ENCODE measurements at regions not wholly inside any gene's neighbourhood (a gene's known extent, or its start where the extent isn't known, plus 50 kb on each side); places are given as distances from the start of the nearest gene placed in this dataset.

- TF ChIP-seq POLR2A (IDR thresholded peaks at IDR 0.05) (no peak), CTCF (IDR thresholded peaks at IDR 0.05) (no peak)
- H3K4me3 ChIP-seq, result no peak overlapping the region
- no peaks in the 10 kb centered on the region for H3K9me3 ChIP-seq
- no peaks in the 10 kb centered on the region for H3K4me1 ChIP-seq
- no peaks in the 10 kb centered on the region for H3K27me3 ChIP-seq
- H3K36me3 ChIP-seq, result no peaks in the 10 kb centered on the region
- H3K27ac ChIP-seq, result no peak overlapping the region
- no peak for DNase-seq
These were observed 135.5 kb downstream of the CEMIP2 start for GRCh38 chr9:71632776-71633175.

GRCh38 chr9:71630377-71630995, 137.8 kb downstream of the CEMIP2 start:
- TF ChIP-seq POLR2A (IDR thresholded peaks at IDR 0.05), result no peak
- no peak for TF ChIP-seq CTCF (IDR thresholded peaks at IDR 0.05)
- no peak overlapping the region for H3K4me3 ChIP-seq
- H3K36me3 ChIP-seq, result no peaks in the 10 kb centered on the region
- H3K27me3 ChIP-seq, result no peaks in the 10 kb centered on the region
- H3K27ac ChIP-seq, result peak overlapping the region in 1 of 4 donors; percentile 5
- H3K9me3 ChIP-seq, result no peaks in the 10 kb centered on the region
- no peak for DNase-seq
- no peaks in the 10 kb centered on the region for H3K4me1 ChIP-seq

GRCh38 chr9:71629578-71630215, 138.6 kb downstream of the CEMIP2 start:
- Histone ChIP-seq H3K36me3 (no peaks in the 10 kb centered on the region), H3K9me3 (no peaks in the 10 kb centered on the region), H3K27me3 (no peaks in the 10 kb centered on the region), H3K4me3 (no peak overlapping the region), H3K27ac (no peak overlapping the region), H3K4me1 (no peaks in the 10 kb centered on the region)
- DNase-seq, result no peak
- TF ChIP-seq CTCF (IDR thresholded peaks at IDR 0.05) (no peak), POLR2A (IDR thresholded peaks at IDR 0.05) (no peak)

- Histone ChIP-seq H3K9me3 (no peaks in the 10 kb centered on the region), H3K27ac (no peak overlapping the region), H3K36me3 (no peaks in the 10 kb centered on the region), H3K27me3 (no peaks in the 10 kb centered on the region), H3K4me1 (no peaks in the 10 kb centered on the region), H3K4me3 (no peak overlapping the region)
- no peak for DNase-seq
- TF ChIP-seq POLR2A (IDR thresholded peaks at IDR 0.05), result no peak
- peak in 3 of 6 experiments; percentile 12 to 40 (median 26) for TF ChIP-seq CTCF (IDR thresholded peaks at IDR 0.05)
These were observed 140.1 kb downstream of the CEMIP2 start for GRCh38 chr9:71628247-71628646.

- H3K4me1 ChIP-seq, result no peaks in the 10 kb centered on the region
- no peak for DNase-seq
- no peak overlapping the region for H3K4me3 ChIP-seq
- no peak overlapping the region for H3K27ac ChIP-seq
- no peak for TF ChIP-seq CTCF (IDR thresholded peaks at IDR 0.05)
- TF ChIP-seq POLR2A (IDR thresholded peaks at IDR 0.05), result no peak
- H3K9me3 ChIP-seq, result no peaks in the 10 kb centered on the region
- H3K36me3 ChIP-seq, result no peaks in the 10 kb centered on the region
- no peaks in the 10 kb centered on the region for H3K27me3 ChIP-seq
These were observed 140.8 kb downstream of the CEMIP2 start for GRCh38 chr9:71627537-71627936.

All from Peyer's patch (tissue), 4 donors.